T-cell (primary cell): ENCODE measurements at regions not wholly inside any gene's neighbourhood (a gene's known extent, or its start where the extent isn't known, plus 50 kb on each side); places are given as distances from the start of the nearest gene placed in this dataset.

Experiments used
- ATAC-seq, 4 experiments: fragments of 200-7000 bp in 3 of 4; fragments of 150-1000 bp in 1 of 4; cut with Tn5 transposase; replicated peaks in 1 of 4; 1 replicate in 3 of 4; 2 replicates in 1 of 4; pipeline ENCODE4 v1.10.0; 2021; ENCODE audit warnings: moderate library complexity in 3 of 4, mild to moderate bottlenecking in 2 of 4, moderate number of reproducible peaks in 1 of 4
- CTCF ChIA-PET, 2 donors: fragments of 300-600 bp; sonication (Branson Sonifier 250); formaldehyde crosslinking; loops; one replicate each; lab custom pipeline; 2022; ENCODE audit warnings: antibody characterized with exemption in 2 of 2; lab: Charles Lee
- POLR2A ChIA-PET, 2 donors: fragments of 300-600 bp; sonication (Branson Sonifier 250); formaldehyde crosslinking; loops; one replicate each; lab custom pipeline; 2022; ENCODE audit warnings: antibody characterized with exemption in 2 of 2; lab: Charles Lee
- DNase-seq, 35 experiments: peaks; one replicate each; pipeline versions ENCODE4 v3.0.0 to v3.0.0-alpha.2; 2013 to 2023
- H3K27ac ChIP-seq: one replicate; pipeline ENCODE4 v1.5.1; 2013; ENCODE audit warnings: low read length
- H3K27me3 ChIP-seq, 2 experiments: replicated peaks in 1 of 2; 1 replicate in 1 of 2; 2 replicates in 1 of 2; pipeline versions ENCODE4 v1.6.1 to v1.7.0; 2013; ENCODE audit warnings: low read length in 1 of 2, mixed read lengths in 1 of 2; ENCODE audit not compliant: control insufficient read depth in 2 of 2, insufficient read depth in 2 of 2; ENCODE audit errors: extremely low read depth in 1 of 2
- H3K36me3 ChIP-seq, 2 donors: 1 replicate in 1 of 2; 2 replicates in 1 of 2; pipeline versions ENCODE4 v1.6.1 to v1.7.0; 2013; ENCODE audit warnings: low read length in 1 of 2; ENCODE audit not compliant: control insufficient read depth in 2 of 2, insufficient read depth in 1 of 2; ENCODE audit errors: extremely low read depth in 1 of 2
- H3K4me1 ChIP-seq, 2 experiments: 1 replicate in 1 of 2; 2 replicates in 1 of 2; pipeline versions ENCODE4 v1.6.1 to v1.7.0; 2013; ENCODE audit warnings: low read length in 2 of 2, mixed read lengths in 1 of 2; ENCODE audit not compliant: insufficient read depth in 2 of 2, control insufficient read depth in 1 of 2; ENCODE audit errors: extremely low read depth in 1 of 2
- H3K4me3 ChIP-seq, 2 donors: 1 replicate in 1 of 2; 2 replicates in 1 of 2; pipeline versions ENCODE4 v1.5.1 to v1.7.0; 2013; ENCODE audit warnings: mild to moderate bottlenecking in 2 of 2, low read length in 1 of 2, moderate library complexity in 1 of 2; ENCODE audit not compliant: control insufficient read depth in 1 of 2; ENCODE audit errors: extremely low read depth in 1 of 2
- H3K9me3 ChIP-seq: 2 replicates; pipeline ENCODE4 v1.7.0; 2013
- H3K27ac Mint-ChIP-seq, 2 donors: one replicate each; pipeline ENCODE4 v1.8.0; 2020 to 2021; ENCODE audit warnings: mild to moderate bottlenecking in 2 of 2, mixed read lengths in 2 of 2
- H3K27me3 Mint-ChIP-seq, 2 donors: one replicate each; pipeline ENCODE4 v1.8.0; 2021 to 2022; ENCODE audit warnings: mixed read lengths in 2 of 2
- H3K36me3 Mint-ChIP-seq: one replicate; pipeline ENCODE4 v1.8.0; 2021; ENCODE audit warnings: mixed read lengths
- H3K4me1 Mint-ChIP-seq, 3 donors: one replicate each; pipeline ENCODE4 v1.8.0; 2020 to 2022; ENCODE audit warnings: mixed read lengths in 3 of 3, mild to moderate bottlenecking in 1 of 3
- H3K4me3 Mint-ChIP-seq, 3 donors: one replicate each; pipeline ENCODE4 v1.8.0; 2020 to 2022; ENCODE audit warnings: mild to moderate bottlenecking in 3 of 3, mixed read lengths in 3 of 3, moderate library complexity in 3 of 3
- H3K9me3 Mint-ChIP-seq, 3 donors: one replicate each; pipeline ENCODE4 v1.8.0; 2020 to 2022; ENCODE audit warnings: mixed read lengths in 3 of 3
- WGBS: methylation state at CpG from one replicate; pipeline ENCODE4 v1.1.5; 2013; ENCODE audit warnings: missing lambda C conversion rate; ENCODE audit not compliant: insufficient coverage; 5-methylcytosine and 5-hydroxymethylcytosine counted together

DNA sequence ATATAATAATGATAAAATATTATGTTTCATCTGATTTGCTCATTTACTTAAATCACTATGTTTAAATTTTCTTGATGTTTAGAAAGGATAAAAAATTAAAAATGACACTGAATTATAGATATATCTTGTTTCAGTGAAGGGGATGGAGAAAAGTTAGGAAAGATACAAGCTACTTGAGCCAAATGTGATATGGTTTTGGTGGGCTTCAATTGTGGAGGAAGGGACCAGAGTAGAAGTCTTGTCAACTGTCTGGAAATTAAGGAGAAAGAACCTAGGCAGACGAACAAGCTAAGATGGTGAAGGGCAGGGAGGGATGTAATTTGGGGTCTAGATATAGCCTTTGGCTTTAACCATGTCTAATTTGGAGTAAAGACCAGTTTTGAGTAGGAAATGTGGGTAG lies 186.4 kb upstream of the MMS22L start:
- ChIA-PET POLR2A (no interaction called here), CTCF (no interaction called here)
- ATAC-seq (no peak), DNase-seq (no peak)
- no peaks in the 10 kb centered on the region for H3K9me3 ChIP-seq
- no peaks in the 10 kb centered on the region for H3K4me1 Mint-ChIP-seq
- H3K4me3 ChIP-seq: no peak overlapping the region
- no peak overlapping the region for H3K27ac Mint-ChIP-seq
- no peaks in the 10 kb centered on the region for H3K9me3 Mint-ChIP-seq
- H3K4me3 Mint-ChIP-seq: no peak overlapping the region
- no peaks in the 10 kb centered on the region for H3K4me1 ChIP-seq
- no peaks in the 10 kb centered on the region for H3K27me3 ChIP-seq
- no peaks in the 10 kb centered on the region for H3K36me3 ChIP-seq
- peaks cover 2 to 9% of the 10 kb centered on the region in 2 donors for H3K27me3 Mint-ChIP-seq
- no peak overlapping the region for H3K27ac ChIP-seq
- no peaks in the 10 kb centered on the region for H3K36me3 Mint-ChIP-seq
- WGBS: 60% methylated on average over 1 of the region's 1 CpG

DNA sequence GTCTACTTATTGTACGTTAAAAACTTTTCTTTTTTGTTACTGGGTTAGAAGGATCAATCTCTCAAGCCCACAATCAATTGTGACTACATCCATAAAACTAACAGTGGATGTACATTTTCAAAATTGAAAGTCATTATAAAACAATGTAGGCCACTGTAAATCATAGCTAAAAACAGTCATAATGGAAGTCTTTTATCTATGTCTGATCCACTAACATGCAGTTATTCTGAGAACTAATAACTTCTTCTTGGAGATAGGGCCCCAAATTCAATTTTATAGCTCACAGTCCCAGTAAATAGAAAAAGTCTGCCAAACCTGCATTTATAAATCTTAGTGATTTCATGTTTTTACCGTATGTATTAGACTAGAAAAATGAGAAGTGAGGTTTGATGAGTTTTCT lies 187.3 kb upstream of the MMS22L start:
- no peaks in the 10 kb centered on the region for H3K4me1 ChIP-seq
- ATAC-seq (no peak), DNase-seq (no peak)
- H3K4me1 Mint-ChIP-seq: no peaks in the 10 kb centered on the region
- ChIA-PET POLR2A (no interaction called here), CTCF (interaction anchor here in 1 of 2 donors (0.7 kb wide), 1 partner anchor 1762 kb away, joined by 5 read pairs; no protein-coding TSS in a partner anchor)
- no peaks in the 10 kb centered on the region for H3K36me3 ChIP-seq
- H3K4me3 ChIP-seq: no peak overlapping the region
- H3K27ac Mint-ChIP-seq: no peak overlapping the region
- no peak overlapping the region for H3K27ac ChIP-seq
- no peaks in the 10 kb centered on the region for H3K9me3 ChIP-seq
- H3K4me3 Mint-ChIP-seq: no peak overlapping the region
- no peaks in the 10 kb centered on the region for H3K9me3 Mint-ChIP-seq
- WGBS: no CpG with 5 or more reads among the region's 2 CpGs
- H3K27me3 ChIP-seq: no peaks in the 10 kb centered on the region
- peaks cover 2 to 9% of the 10 kb centered on the region in 2 donors for H3K27me3 Mint-ChIP-seq
- no peaks in the 10 kb centered on the region for H3K36me3 Mint-ChIP-seq

DNA sequence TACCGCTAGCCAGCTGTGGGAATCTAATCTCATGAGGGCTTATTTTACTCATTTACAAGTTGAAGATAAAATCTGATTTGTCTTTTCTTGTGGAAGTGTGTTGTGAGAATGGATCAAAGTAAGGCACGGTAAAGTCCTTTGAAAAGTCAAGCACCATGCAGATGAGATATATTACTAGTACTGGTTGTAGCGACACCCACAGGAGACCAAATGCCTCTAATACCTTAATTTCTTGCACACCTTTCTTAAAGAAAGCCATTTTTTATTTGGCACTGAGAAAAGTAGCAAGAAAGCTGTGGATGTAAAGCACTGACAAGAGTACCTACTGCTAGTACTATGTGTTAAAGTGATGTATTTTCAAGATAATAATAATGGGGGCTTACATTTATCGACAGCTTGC lies 191.0 kb upstream of the MMS22L start:
- Mint-ChIP-seq H3K4me1 (no peaks in the 10 kb centered on the region), H3K9me3 (peaks cover 0 to 3% (median 0%) of the 10 kb centered on the region in 3 donors), H3K36me3 (no peaks in the 10 kb centered on the region), H3K27ac (no peak overlapping the region), H3K4me3 (no peak overlapping the region), H3K27me3 (peaks cover 3 to 8% of the 10 kb centered on the region in 2 donors)
- ATAC-seq: no peak
- ChIA-PET POLR2A (no interaction called here), CTCF (no interaction called here)
- no peak for DNase-seq
- WGBS: no CpG with 5 or more reads among the region's 4 CpGs
- Histone ChIP-seq H3K36me3 (no peaks in the 10 kb centered on the region), H3K4me1 (no peaks in the 10 kb centered on the region), H3K4me3 (no peak overlapping the region), H3K9me3 (no peaks in the 10 kb centered on the region), H3K27ac (no peak overlapping the region), H3K27me3 (no peaks in the 10 kb centered on the region)

DNA sequence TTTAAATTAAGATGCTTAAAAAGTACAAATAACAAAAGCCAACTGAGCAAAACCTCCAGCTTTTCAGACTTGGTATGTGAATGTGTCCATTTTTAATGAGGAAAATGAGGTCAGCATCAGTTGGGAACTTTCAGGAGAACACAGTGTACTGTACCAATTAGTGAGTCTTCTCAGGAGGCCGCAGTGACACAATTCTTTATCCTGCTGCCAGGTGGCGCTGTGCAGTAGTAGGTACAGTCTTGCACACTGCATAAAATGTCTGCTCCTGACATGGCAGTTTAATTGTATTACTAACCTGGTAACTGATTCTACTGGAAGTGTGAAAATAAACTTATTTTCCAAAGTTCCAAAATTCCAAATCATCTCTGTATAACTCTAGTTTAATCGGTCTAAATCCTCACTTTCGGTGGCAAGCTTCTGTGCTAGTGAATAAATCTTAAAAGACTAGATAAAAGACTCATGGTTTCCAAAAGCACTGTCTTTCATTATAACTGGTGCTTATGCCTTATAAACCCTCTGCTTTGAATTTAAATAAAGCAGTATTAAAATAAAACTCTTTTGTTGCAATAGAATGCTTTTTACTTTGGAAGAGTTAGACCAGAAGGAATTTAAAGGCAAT lies 214.8 kb upstream of the MMS22L start:
- Histone ChIP-seq H3K27me3 (peaks cover 2 to 6% of the 10 kb centered on the region in 2 experiments), H3K27ac (no peak overlapping the region), H3K4me3 (no peak overlapping the region), H3K9me3 (no peaks in the 10 kb centered on the region), H3K4me1 (no peaks in the 10 kb centered on the region), H3K36me3 (no peaks in the 10 kb centered on the region)
- H3K27ac Mint-ChIP-seq: no peak overlapping the region
- H3K4me3 Mint-ChIP-seq: no peak overlapping the region
- ChIA-PET POLR2A (no interaction called here), CTCF (interaction anchor here (0.6 to 1.5 kb wide), 4 partner anchors 1336 to 1622 kb away, joined by 3 to 6 read pairs (median 4); partner anchors contain the start of gene POU3F2 (in 1 of the 2))
- DNase-seq: peak; percentile 3 to 73 (median 30)
- no peaks in the 10 kb centered on the region for H3K9me3 Mint-ChIP-seq
- WGBS: 14% methylated on average over 1 of the region's 4 CpGs
- peak; percentile 67 to 85 (median 78) for ATAC-seq
- peaks cover 11 to 13% of the 10 kb centered on the region in 2 donors for H3K27me3 Mint-ChIP-seq
- H3K36me3 Mint-ChIP-seq: no peaks in the 10 kb centered on the region
- H3K4me1 Mint-ChIP-seq: no peaks in the 10 kb centered on the region

DNA sequence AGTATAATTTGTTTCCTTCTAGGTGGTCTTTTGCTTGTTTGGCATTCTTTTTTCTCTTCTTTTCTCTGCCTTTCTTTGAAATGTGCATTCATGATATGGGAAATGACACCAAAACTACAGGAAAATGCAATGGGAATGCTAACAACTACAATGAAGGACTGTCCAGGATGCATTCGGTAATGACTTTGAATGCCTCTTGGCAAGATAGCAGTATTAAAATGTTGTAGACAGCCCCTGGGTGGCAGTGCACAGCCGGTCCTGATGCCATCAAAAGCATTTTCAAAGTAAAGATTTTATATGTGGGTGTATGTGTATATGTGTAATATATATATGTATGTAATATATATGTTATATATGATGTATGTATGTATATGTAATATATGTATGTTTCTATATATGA lies 218.8 kb upstream of the MMS22L start:
- H3K36me3 ChIP-seq: no peaks in the 10 kb centered on the region
- Mint-ChIP-seq H3K36me3 (no peaks in the 10 kb centered on the region), H3K4me3 (no peak overlapping the region), H3K27me3 (peaks cover 11 to 14% of the 10 kb centered on the region in 2 donors), H3K9me3 (no peaks in the 10 kb centered on the region), H3K27ac (no peak overlapping the region), H3K4me1 (no peaks in the 10 kb centered on the region)
- ChIA-PET POLR2A (no interaction called here), CTCF (no interaction called here)
- ATAC-seq: no peak
- peaks cover 2% of the 10 kb centered on the region in 2 experiments for H3K27me3 ChIP-seq
- DNase-seq: no peak
- no peaks in the 10 kb centered on the region for H3K9me3 ChIP-seq
- WGBS: no CpG with 5 or more reads among the region's 2 CpGs
- H3K27ac ChIP-seq: no peak overlapping the region
- no peak overlapping the region for H3K4me3 ChIP-seq
- no peaks in the 10 kb centered on the region for H3K4me1 ChIP-seq

DNA sequence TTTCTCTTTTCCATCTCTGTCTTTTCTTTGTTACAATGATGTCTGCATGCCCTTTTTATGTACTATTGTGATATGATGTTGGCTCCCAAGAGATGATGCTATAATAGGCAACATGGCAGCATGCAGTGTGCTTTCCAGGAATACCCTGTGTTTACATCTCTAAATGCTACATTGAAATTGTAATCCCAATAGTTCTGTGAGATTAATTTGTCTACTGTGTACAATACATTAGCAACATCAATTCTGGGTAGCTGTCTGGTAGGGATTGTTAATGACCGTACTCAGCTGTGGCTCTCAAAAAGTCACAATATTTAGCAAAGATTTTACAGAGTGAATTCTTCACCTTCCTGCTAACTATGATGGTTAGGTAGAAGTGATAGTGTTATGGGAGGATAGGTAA lies 225.6 kb upstream of the MMS22L start:
- DNase-seq (no peak), ATAC-seq (no peak)
- Mint-ChIP-seq H3K9me3 (no peaks in the 10 kb centered on the region), H3K4me3 (no peak overlapping the region), H3K27ac (no peak overlapping the region), H3K4me1 (no peaks in the 10 kb centered on the region), H3K27me3 (peaks cover 5 to 7% of the 10 kb centered on the region in 2 donors), H3K36me3 (no peaks in the 10 kb centered on the region)
- Histone ChIP-seq H3K9me3 (no peaks in the 10 kb centered on the region), H3K27me3 (peaks cover 0 to 3% of the 10 kb centered on the region in 2 experiments), H3K4me1 (no peaks in the 10 kb centered on the region), H3K27ac (no peak overlapping the region), H3K4me3 (no peak overlapping the region), H3K36me3 (no peaks in the 10 kb centered on the region)
- WGBS: no CpG with 5 or more reads among the region's 1 CpG
- CTCF ChIA-PET: interaction anchor here in 1 of 2 donors (0.7 kb wide), 2 partner anchors 352 to 845 kb away, joined by 5 to 6 read pairs; no protein-coding TSS in a partner anchor
- POLR2A ChIA-PET: no interaction called here
